Spleen (tissue), 7 donors: ENCODE measurements at regions not wholly inside any gene's neighbourhood (a gene's known extent, or its start where the extent isn't known, plus 50 kb on each side); places are given as distances from the start of the nearest gene placed in this dataset.

Experiments
- POLR2A ChIP-seq, 3 donors: fragments of 450-650 bp; IDR thresholded peaks; one replicate each; pipeline ENCODE4 v1.5.1; 2017; ENCODE audit warnings: antibody characterized with exemption in 3 of 3, mild to moderate bottlenecking in 1 of 3
- TF ChIP-seq, protein P1 (sequence below), 11 experiments: fragments of 200-600 bp in 7 of 11; fragments of 450-650 bp in 4 of 11; sonication (generic) in 4 of 11; IDR thresholded peaks in 8 of 11; conservative IDR thresholded peaks in 3 of 11; 1 replicate in 7 of 11; 2 replicates in 4 of 11; pipeline versions ENCODE4 v1.4.0 to v1.8.0; 2016 to 2021; ENCODE audit warnings: antibody characterized with exemption in 11 of 11, inconsistent platforms in 4 of 11, mild to moderate bottlenecking in 1 of 11
- donor health status: DM: no; HTN: no; CAD: no; lungs with moderate emphysema.
- donor health status: DM: no; HTN: no; CAD: no.
- donor health status: DM: no; HTN: no; CAD: no.

DNA sequence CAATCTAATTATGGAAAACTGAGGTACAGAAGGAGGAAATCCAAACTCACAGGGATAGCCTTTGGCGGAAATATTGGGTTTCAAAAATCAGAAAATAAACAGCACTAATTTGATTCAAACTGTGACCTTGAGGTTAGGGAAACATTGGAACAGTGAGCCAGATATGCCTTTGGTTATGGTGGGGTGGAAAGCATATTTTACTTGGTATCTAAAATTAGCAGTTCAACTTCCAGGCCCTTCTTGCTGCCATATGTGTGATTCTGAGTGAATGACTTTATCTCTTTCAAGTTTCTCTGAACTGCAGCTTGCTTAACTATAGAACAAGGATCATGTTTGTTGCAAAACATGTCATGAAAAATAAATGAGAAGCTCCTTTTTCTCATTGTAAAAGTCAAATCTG lies 240.9 kb upstream of the VEGFC start:
- TF ChIP-seq, protein P1, sequence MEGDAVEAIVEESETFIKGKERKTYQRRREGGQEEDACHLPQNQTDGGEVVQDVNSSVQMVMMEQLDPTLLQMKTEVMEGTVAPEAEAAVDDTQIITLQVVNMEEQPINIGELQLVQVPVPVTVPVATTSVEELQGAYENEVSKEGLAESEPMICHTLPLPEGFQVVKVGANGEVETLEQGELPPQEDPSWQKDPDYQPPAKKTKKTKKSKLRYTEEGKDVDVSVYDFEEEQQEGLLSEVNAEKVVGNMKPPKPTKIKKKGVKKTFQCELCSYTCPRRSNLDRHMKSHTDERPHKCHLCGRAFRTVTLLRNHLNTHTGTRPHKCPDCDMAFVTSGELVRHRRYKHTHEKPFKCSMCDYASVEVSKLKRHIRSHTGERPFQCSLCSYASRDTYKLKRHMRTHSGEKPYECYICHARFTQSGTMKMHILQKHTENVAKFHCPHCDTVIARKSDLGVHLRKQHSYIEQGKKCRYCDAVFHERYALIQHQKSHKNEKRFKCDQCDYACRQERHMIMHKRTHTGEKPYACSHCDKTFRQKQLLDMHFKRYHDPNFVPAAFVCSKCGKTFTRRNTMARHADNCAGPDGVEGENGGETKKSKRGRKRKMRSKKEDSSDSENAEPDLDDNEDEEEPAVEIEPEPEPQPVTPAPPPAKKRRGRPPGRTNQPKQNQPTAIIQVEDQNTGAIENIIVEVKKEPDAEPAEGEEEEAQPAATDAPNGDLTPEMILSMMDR (IDR thresholded peaks at IDR 0.05 in 8 of 11, conservative IDR thresholded peaks at IDR 0.05 in 3 of 11): no peak
- TF ChIP-seq POLR2A (IDR thresholded peaks at IDR 0.05): no peak
